Naive B cell (primary cell): ENCODE measurements at regions not wholly inside any gene's neighbourhood (a gene's known extent, or its start where the extent isn't known, plus 50 kb on each side); places are given as distances from the start of the nearest gene placed in this dataset.

Experiments
- ATAC-seq, 2 donors: fragments of 150-1000 bp; cut with Tn5 transposase; 2 replicates each; pipeline ENCODE4 v1.10.0; 2021; ENCODE audit warnings: low read depth in 2 of 2, mild to moderate bottlenecking in 2 of 2, moderate library complexity in 2 of 2
- DNase-seq: peaks from one replicate; pipeline ENCODE4 v3.0.0; 2022
- H3K27ac Mint-ChIP-seq, 6 donors: one replicate each; pipeline ENCODE4 v1.8.0; 2020 to 2022; ENCODE audit warnings: mild to moderate bottlenecking in 6 of 6, mixed read lengths in 6 of 6, moderate library complexity in 5 of 6, inconsistent platforms in 2 of 6
- H3K27me3 Mint-ChIP-seq, 3 donors: one replicate each; pipeline ENCODE4 v1.8.0; 2021 to 2022; ENCODE audit warnings: mixed read lengths in 3 of 3, mild to moderate bottlenecking in 1 of 3
- H3K36me3 Mint-ChIP-seq, 2 donors: one replicate each; pipeline ENCODE4 v1.8.0; 2020 to 2022; ENCODE audit warnings: mixed read lengths in 2 of 2, inconsistent platforms in 1 of 2, mild to moderate bottlenecking in 1 of 2
- H3K4me1 Mint-ChIP-seq, 3 donors: one replicate each; pipeline ENCODE4 v1.8.0; 2020 to 2022; ENCODE audit warnings: mixed read lengths in 3 of 3, inconsistent platforms in 1 of 3, mild to moderate bottlenecking in 1 of 3, moderate library complexity in 1 of 3
- H3K4me3 Mint-ChIP-seq, 8 donors: one replicate each; pipeline ENCODE4 v1.8.0; 2020 to 2022; ENCODE audit warnings: mild to moderate bottlenecking in 8 of 8, mixed read lengths in 8 of 8, moderate library complexity in 8 of 8, inconsistent platforms in 2 of 8
- H3K9me3 Mint-ChIP-seq, 7 donors: one replicate each; pipeline ENCODE4 v1.8.0; 2020 to 2022; ENCODE audit warnings: mixed read lengths in 7 of 7, mild to moderate bottlenecking in 5 of 7, inconsistent platforms in 2 of 7, moderate library complexity in 1 of 7

- ATAC-seq = no peak
- H3K27me3 Mint-ChIP-seq = no peaks in the 10 kb centered on the region
- no peak overlapping the region for H3K4me3 Mint-ChIP-seq
- peak overlapping the region in 1 of 6 donors; percentile 44 for H3K27ac Mint-ChIP-seq
- H3K36me3 Mint-ChIP-seq = no peaks in the 10 kb centered on the region
- DNase-seq = no peak
- peaks cover 0 to 11% (median 8%) of the 10 kb centered on the region in 7 donors for H3K9me3 Mint-ChIP-seq
- no peaks in the 10 kb centered on the region for H3K4me1 Mint-ChIP-seq
These were observed 514.0 kb upstream of the CDH2 start for GRCh38 chr18:28690836-28691495.

- no peaks in the 10 kb centered on the region for H3K27me3 Mint-ChIP-seq
- peaks cover 0 to 11% (median 4%) of the 10 kb centered on the region in 7 donors for H3K9me3 Mint-ChIP-seq
- ATAC-seq (no peak), DNase-seq (no peak)
- no peaks in the 10 kb centered on the region for H3K4me1 Mint-ChIP-seq
- no peak overlapping the region for H3K4me3 Mint-ChIP-seq
- H3K27ac Mint-ChIP-seq = no peak overlapping the region
- H3K36me3 Mint-ChIP-seq = no peaks in the 10 kb centered on the region
These were observed 513.2 kb upstream of the CDH2 start for GRCh38 chr18:28690100-28690499.

- H3K4me1 Mint-ChIP-seq = no peaks in the 10 kb centered on the region
- no peaks in the 10 kb centered on the region for H3K36me3 Mint-ChIP-seq
- no peak for DNase-seq
- no peak for ATAC-seq
- no peak overlapping the region for H3K4me3 Mint-ChIP-seq
- H3K9me3 Mint-ChIP-seq = peaks cover 0 to 11% (median 4%) of the 10 kb centered on the region in 7 donors
- no peaks in the 10 kb centered on the region for H3K27me3 Mint-ChIP-seq
- H3K27ac Mint-ChIP-seq = no peak overlapping the region
These were observed 512.7 kb upstream of the CDH2 start for GRCh38 chr18:28689588-28689987.

- Mint-ChIP-seq H3K27ac (no peak overlapping the region), H3K4me3 (no peak overlapping the region)
- no peak for ATAC-seq
These were observed 507.9 kb upstream of the CDH2 start for GRCh38 chr18:28684746-28685355.

GRCh38 chr18:28682912-28683311 lies 506.0 kb upstream of the CDH2 start:
- no peak for ATAC-seq
- no peaks in the 10 kb centered on the region for H3K36me3 Mint-ChIP-seq
- no peak for DNase-seq
- H3K4me1 Mint-ChIP-seq = no peaks in the 10 kb centered on the region
- H3K9me3 Mint-ChIP-seq = peaks cover 0 to 5% (median 0%) of the 10 kb centered on the region in 7 donors
- H3K4me3 Mint-ChIP-seq = no peak overlapping the region
- no peak overlapping the region for H3K27ac Mint-ChIP-seq
- no peaks in the 10 kb centered on the region for H3K27me3 Mint-ChIP-seq

More at GRCh38 chr18:28684746-28685355, 507.9 kb upstream of the CDH2 start:
- Mint-ChIP-seq H3K36me3 (no peaks in the 10 kb centered on the region), H3K9me3 (peaks cover 0 to 3% (median 0%) of the 10 kb centered on the region in 7 donors), H3K27me3 (no peaks in the 10 kb centered on the region), H3K4me1 (no peaks in the 10 kb centered on the region)
- no peak for DNase-seq

GRCh38 chr18:28669165-28669564 lies 492.2 kb upstream of the CDH2 start:
- ATAC-seq (no peak), DNase-seq (no peak)
- no peaks in the 10 kb centered on the region for H3K4me1 Mint-ChIP-seq
- H3K9me3 Mint-ChIP-seq = peaks cover 0 to 15% (median 4%) of the 10 kb centered on the region in 7 donors
- H3K4me3 Mint-ChIP-seq = no peak overlapping the region
- no peak overlapping the region for H3K27ac Mint-ChIP-seq
- H3K36me3 Mint-ChIP-seq = no peaks in the 10 kb centered on the region
- no peaks in the 10 kb centered on the region for H3K27me3 Mint-ChIP-seq

- H3K4me3 Mint-ChIP-seq = no peak overlapping the region
- no peaks in the 10 kb centered on the region for H3K36me3 Mint-ChIP-seq
- no peak overlapping the region for H3K27ac Mint-ChIP-seq
- DNase-seq = no peak
- no peak for ATAC-seq
- no peaks in the 10 kb centered on the region for H3K27me3 Mint-ChIP-seq
- peaks cover 0 to 10% (median 2%) of the 10 kb centered on the region in 7 donors for H3K9me3 Mint-ChIP-seq
- H3K4me1 Mint-ChIP-seq = no peaks in the 10 kb centered on the region
These were observed 489.3 kb upstream of the CDH2 start for GRCh38 chr18:28666216-28666615.

- Mint-ChIP-seq H3K4me3 (no peak overlapping the region), H3K36me3 (peaks cover 0 to 3% of the 10 kb centered on the region in 2 donors), H3K9me3 (peaks cover 0 to 17% (median 8%) of the 10 kb centered on the region in 7 donors), H3K4me1 (no peaks in the 10 kb centered on the region), H3K27me3 (no peaks in the 10 kb centered on the region), H3K27ac (no peak overlapping the region)
- DNase-seq = no peak
- no peak for ATAC-seq
These were observed 481.0 kb upstream of the CDH2 start for GRCh38 chr18:28657961-28658360.

GRCh38 chr18:28652654-28653053 lies 475.7 kb upstream of the CDH2 start:
- no peak overlapping the region for H3K4me3 Mint-ChIP-seq
- H3K4me1 Mint-ChIP-seq = no peaks in the 10 kb centered on the region
- no peak overlapping the region for H3K27ac Mint-ChIP-seq
- peaks cover 0 to 20% (median 8%) of the 10 kb centered on the region in 7 donors for H3K9me3 Mint-ChIP-seq
- H3K27me3 Mint-ChIP-seq = no peaks in the 10 kb centered on the region
- ATAC-seq (no peak), DNase-seq (no peak)
- peaks cover 0 to 7% of the 10 kb centered on the region in 2 donors for H3K36me3 Mint-ChIP-seq

- H3K36me3 Mint-ChIP-seq = peaks cover 0 to 7% of the 10 kb centered on the region in 2 donors
- H3K27ac Mint-ChIP-seq = no peak overlapping the region
- ATAC-seq (no peak), DNase-seq (no peak)
- H3K9me3 Mint-ChIP-seq = peaks cover 0 to 18% (median 8%) of the 10 kb centered on the region in 7 donors
- no peak overlapping the region for H3K4me3 Mint-ChIP-seq
- no peaks in the 10 kb centered on the region for H3K27me3 Mint-ChIP-seq
- no peaks in the 10 kb centered on the region for H3K4me1 Mint-ChIP-seq
These were observed 474.4 kb upstream of the CDH2 start for GRCh38 chr18:28651298-28651697.

- Mint-ChIP-seq H3K27me3 (no peaks in the 10 kb centered on the region), H3K27ac (no peak overlapping the region), H3K36me3 (peaks cover 0 to 7% of the 10 kb centered on the region in 2 donors), H3K4me1 (no peaks in the 10 kb centered on the region), H3K9me3 (peaks cover 0 to 18% (median 8%) of the 10 kb centered on the region in 7 donors), H3K4me3 (no peak overlapping the region)
- ATAC-seq (no peak), DNase-seq (no peak)
These were observed 473.9 kb upstream of the CDH2 start for GRCh38 chr18:28650860-28651259.

- Mint-ChIP-seq H3K4me1 (no peaks in the 10 kb centered on the region), H3K27ac (no peak overlapping the region), H3K4me3 (no peak overlapping the region), H3K36me3 (peaks cover 0 to 4% of the 10 kb centered on the region in 2 donors), H3K27me3 (no peaks in the 10 kb centered on the region), H3K9me3 (peaks cover 0 to 9% (median 5%) of the 10 kb centered on the region in 7 donors)
- ATAC-seq (no peak), DNase-seq (no peak)
These were observed 471.0 kb upstream of the CDH2 start for GRCh38 chr18:28647961-28648360.

- no peaks in the 10 kb centered on the region for H3K27me3 Mint-ChIP-seq
- no peaks in the 10 kb centered on the region for H3K36me3 Mint-ChIP-seq
- H3K4me1 Mint-ChIP-seq = no peaks in the 10 kb centered on the region
- H3K9me3 Mint-ChIP-seq = peaks cover 0 to 12% (median 10%) of the 10 kb centered on the region in 7 donors
- ATAC-seq = no peak
- no peak overlapping the region for H3K4me3 Mint-ChIP-seq
- H3K27ac Mint-ChIP-seq = no peak overlapping the region
- no peak for DNase-seq
These were observed 461.0 kb upstream of the CDH2 start for GRCh38 chr18:28637897-28638296.

- no peak overlapping the region for H3K4me3 Mint-ChIP-seq
- H3K27me3 Mint-ChIP-seq = no peaks in the 10 kb centered on the region
- no peak for ATAC-seq
- H3K36me3 Mint-ChIP-seq = no peaks in the 10 kb centered on the region
- no peaks in the 10 kb centered on the region for H3K4me1 Mint-ChIP-seq
- H3K9me3 Mint-ChIP-seq = peaks cover 2 to 12% (median 9%) of the 10 kb centered on the region in 7 donors
- no peak for DNase-seq
- H3K27ac Mint-ChIP-seq = peak overlapping the region in 1 of 6 donors; percentile 24
These were observed 458.6 kb upstream of the CDH2 start for GRCh38 chr18:28635530-28635929.
